Retina (tissue), 1 donor: ENCODE measurements at regions not wholly inside any gene's neighbourhood (a gene's known extent, or its start where the extent isn't known, plus 50 kb on each side); places are given as distances from the start of the nearest gene placed in this dataset.
"Not testable (repeated sequence)": the region's sequence is repeated elsewhere in the genome, so short reads cannot be mapped to it uniquely, and the experiment has no call there.

Experiments used
- DNase-seq: peaks from one replicate; pipeline ENCODE4 v3.0.0-alpha.2; 2016

DNA sequence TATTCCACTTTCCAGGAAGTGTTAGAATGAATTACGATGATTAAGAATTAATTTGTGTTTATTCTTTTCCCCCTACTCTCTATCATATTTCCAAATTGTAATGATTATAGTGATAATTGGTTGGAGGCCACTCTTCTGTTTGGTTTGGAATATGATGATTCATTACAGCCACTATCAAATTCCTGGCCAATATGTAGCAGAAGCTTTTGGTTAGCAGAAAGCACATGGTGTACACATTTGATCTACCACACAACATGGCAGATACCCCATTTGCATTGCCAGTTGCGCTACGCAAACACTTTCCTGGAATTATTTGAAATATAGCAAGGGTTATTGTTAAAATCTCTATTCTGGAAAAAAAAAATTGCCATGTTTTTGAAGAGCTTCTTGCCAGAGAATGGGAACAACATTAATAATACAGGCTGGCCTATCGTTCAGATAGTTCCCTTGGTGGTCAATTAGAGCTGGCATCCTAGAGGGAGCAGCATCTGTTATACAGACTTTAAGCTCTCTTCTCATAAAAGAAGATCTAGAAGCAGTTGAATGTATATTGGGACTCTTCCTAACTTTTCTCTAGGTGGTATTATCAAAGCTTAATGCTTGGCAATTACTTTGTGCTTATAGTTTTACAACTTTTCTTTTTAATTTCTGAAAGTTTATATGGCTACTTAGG, 455.0 kb upstream of the ACTBL2 start:
- DNase-seq, result no peak

DNA sequence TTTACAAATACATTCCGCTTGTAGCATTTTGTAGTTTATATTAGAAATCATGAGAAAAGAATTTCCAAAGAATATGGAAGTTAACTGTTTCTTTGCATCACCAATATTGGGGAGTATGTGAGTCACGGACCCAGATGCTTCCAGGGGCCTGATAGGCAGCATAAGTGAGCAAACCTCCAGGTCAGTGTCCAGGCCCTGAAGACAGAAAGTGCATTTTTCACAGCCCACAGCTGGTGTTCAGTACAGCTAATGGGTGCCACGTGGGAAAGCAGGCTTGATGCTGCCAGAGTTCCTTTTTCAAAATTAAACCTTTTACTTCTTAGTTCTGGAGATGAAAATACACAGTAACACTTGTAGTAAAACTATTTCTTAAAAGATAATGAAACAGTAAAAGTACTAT, 454.4 kb upstream of the ACTBL2 start:
- no peak for DNase-seq

DNA sequence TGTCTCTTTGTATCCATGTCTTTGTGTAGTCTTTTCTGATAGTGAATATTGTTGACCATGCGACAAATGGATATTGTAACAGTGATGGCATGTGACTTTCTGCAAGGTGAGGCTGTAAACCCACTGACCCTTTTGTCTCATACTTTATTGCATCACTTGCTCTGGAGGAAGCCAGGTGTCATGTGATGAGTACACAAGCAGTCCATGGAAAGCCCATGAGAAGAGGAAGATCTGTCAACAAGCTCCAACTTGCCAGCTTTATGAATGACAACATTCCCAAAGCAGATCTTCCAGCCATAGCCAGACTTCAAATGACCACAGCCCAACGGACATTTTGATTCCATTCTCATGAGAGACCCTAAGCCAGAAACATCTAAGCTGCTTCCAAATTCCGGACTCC, 450.1 kb upstream of the ACTBL2 start:
- no peak for DNase-seq

DNA sequence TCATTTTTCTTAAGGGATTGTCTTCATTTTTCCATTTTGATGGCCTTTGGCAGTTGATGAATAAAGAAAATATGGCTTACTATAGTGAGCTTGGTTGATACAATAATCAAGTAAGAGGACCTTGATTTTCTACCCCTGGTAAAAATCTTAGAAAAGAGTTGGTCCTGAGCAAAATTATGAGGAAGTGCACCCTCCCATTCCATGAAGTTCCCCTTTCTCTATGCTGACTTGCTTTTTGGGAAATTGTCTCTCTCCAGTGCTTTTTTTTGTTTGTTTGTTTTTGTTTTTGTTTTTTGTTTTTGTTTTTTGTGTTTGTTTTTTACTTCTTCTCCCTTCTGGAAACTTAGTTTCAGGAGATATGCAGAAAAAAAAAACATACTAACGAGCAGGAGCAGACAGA, 449.2 kb upstream of the ACTBL2 start:
- DNase-seq, result no peak

DNA sequence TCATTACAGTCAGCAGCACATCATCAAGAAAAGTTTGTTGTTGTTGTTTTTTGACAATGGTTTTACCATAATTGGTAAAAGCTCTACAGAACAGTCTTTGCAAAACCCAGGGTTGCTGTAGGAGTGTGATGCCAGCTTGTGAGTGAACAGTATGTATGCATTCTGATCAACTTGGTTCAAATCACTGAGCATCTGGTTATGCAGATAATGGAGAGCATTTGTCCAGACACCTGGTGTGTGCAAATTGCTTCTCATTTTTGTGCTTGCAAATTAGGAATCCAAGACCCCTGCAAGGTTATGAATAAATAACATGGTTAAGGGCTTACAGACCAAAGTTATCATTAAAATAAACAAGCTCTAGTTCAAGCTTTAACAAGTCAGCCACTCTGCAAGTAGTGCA, 448.7 kb upstream of the ACTBL2 start:
- DNase-seq, result no peak

DNA sequence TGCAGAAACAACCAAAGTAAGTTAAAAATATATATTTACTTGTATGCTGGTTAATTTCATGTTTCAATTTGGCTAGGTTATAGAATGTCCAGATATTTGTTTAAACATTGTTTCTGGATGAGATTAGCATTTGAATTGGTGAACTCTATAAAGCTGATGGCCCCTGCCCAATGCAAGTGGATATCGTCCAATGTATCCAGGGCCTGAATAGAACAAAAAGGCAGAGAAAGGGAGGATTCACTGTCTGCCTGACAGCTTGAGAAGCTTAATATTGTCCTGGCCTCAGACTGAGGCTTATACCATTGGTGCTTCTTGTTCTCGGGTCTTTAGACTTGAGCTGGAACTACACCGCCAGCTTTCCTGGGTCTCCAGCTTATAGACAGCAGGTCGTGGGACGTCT, 446.7 kb upstream of the ACTBL2 start:
- no peak for DNase-seq

DNA sequence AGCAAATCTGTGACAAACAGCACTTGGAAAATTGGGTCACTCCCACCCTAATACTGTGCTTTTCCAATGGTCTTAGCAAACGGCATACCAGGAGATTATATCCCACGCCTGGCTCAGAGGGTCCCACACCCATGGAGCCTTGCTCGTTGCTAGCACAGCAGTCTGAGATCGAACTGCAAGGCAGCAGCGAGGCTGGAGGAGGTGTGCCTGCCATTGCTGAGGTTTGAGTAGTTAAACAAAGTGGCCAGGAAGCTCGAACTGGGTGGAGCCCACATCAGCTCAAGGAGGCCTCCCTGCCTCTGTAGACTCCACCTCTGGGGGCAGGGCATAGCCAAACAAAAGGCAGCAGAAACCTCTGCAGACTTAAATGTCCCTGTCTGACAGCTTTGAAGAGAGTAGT, 440.5 kb upstream of the ACTBL2 start:
- DNase-seq, result not testable (repeated sequence)

DNA sequence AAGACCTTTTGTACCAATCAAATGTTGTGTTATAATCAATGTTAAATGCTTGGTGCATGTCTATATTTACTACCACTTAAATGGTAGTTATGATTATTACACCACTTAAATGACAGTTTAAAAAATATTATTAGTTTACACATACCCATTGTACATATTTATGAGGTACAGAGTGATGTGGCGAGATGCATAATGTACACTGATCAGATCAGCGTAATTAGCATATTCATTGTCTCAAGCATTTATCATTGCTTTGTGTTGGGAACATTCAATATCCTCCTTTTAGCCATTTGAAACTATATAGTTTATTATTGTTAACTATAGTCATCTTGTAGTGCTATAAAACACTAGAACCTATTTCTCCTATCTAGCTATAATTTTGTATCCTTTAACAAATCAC, 434.4 kb upstream of the ACTBL2 start:
- no peak for DNase-seq

DNA sequence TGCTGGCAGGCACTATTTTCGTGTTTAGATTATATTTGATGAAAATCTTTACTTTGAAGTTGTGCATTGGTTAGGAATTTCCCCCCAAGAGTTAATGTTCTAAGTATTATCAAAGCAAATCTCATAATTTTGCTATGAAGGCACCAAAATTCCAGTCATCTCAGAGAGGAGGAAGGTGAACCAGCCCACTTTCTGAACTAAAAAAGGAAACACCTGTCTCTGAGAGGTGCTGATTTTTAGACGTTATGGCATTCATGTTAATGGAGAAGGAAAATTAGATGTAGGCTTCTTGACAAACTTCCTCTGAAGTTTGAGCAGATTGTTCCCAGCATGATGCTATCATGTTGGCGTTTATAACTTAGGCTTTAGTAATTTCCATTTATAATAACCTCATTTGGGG, 432.9 kb upstream of the ACTBL2 start:
- DNase-seq, result no peak

DNA sequence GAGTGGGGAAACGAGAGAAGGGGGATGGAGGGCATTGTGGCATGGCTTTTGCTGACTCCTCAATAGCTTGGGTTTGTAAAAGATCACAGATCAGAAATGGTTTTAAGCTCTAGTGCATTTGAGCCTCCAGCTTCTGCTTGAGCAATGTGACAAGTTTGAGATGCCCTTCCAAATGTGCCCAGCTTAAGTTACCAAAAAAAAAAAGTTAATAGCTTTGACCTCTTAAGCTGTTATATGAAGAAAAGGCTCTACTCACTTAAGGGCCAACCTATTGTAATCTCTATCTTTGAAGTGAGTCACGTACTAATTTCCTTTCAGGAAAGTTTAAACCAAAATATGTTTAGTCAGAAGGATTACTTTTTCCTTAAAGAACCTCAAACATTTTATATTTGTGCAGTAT, 428.8 kb upstream of the ACTBL2 start:
- DNase-seq, result no peak

DNA sequence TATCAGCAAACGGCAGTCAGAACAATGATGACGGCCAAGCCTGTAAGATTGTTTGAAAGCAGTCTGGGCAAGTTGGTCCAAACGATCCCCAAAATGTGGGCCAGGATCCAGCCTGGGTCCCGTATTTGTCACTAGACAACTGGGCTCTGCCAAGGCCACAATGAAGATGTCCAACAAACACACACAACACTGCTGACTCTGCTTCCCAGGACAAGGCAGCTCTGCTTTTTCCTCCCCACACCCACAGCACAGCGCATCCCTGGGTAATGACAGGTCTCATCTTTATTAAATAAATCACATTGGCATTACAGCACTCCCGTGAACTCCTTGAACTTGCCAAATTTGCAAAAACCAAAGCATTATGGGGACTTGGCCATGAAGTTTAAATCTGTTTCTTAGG, 424.1 kb upstream of the ACTBL2 start:
- DNase-seq, result no peak

DNA sequence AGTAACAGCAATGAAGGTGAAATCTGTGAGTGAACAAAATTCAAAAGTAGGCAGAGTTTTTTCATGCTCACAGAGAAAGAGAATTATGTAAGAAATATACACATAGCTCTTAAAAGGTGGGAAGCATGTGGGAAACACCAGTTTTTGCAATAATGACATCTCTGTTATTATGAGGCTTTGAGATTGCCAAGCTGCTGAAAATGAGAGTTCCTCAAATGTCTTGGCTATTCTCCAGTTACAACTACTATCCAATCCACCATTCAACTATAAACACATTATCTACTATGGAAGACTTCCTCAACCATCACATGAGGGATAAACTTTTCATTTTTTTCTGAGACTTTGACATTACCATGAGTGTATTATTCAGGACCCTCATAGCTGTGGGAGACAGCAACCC, 420.8 kb upstream of the ACTBL2 start:
- DNase-seq, result no peak

DNA sequence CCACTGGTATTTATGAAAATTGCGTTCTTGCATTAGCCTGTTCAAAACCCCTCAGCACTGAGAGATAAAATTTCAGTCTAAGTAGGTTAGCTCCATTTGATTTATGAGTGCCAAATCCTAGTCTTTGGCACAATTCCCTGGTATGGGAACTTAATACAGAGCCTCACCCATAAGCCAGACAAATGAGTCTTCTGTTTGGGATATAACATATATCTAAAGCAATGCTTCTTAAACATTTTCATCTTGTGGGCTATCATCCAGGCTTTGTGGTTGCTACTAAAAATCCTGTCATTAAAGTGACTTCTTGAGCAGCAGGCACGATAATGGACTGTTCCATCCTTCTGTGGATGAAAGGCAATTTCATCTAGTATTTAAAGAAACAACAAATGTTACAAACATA, 419.5 kb upstream of the ACTBL2 start:
- no peak for DNase-seq

DNA sequence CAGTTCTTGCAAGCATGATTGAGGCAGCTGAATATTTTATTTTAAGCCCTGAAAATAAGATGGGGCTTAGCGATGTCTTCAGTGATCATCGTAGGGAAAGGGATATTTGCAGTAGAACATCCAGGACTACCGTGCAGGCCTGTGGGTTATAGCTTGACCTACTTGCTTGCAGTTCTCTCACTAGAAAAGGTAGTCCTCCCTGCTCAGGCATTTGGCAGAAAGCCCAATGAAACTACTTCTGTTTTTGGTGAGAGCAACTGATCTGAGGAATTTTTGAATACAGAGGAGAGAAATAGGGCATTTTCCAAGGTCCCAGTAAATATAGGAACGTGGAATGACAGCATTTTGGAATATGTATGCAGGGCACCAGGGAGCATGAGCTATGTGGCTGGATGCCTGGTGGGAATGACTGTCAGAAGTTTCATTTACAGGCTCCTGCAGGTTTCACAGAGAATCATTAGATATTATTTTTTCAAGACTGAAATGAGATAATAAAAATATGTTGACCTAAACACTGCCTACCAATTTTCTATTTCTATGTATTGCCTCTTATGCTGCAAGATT, 417.9 kb upstream of the ACTBL2 start:
- DNase-seq, result no peak

DNA sequence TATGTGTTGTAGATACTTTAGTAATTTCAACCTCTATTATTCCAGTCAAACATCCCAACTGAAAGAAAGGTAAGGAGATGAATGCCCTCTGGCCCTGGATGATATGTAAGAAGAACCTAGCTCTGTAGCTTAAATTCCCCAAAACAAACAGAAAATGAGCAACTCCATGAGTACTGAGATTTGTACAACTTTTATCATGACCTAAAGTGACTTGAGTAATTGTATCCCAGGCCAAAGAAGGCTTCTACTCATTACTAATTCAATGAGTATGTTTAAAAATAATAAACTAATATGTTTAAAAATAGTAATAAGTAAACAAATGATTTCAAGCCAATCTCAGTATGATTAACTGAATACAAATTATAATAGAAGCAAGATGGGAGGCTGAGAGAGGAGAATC, 414.0 kb upstream of the ACTBL2 start:
- no peak for DNase-seq

DNA sequence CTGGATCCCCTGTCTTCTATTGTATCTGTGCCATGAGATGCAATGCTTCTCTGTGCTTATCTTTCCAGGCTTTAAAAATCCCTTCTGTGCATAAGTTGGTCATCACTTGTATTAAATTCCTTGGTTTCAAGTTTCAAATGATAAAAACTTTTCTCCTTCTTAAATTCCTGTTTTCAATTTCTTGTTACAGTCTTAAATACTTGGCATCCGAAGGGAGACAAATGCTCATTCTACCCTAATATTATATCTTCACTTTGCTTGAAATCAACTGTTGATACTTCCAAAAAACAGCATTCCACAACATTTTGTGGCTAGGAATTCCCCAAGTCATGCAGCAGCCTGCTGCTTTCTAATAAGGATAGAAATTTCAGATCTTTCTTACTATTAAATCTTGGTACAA, 413.2 kb upstream of the ACTBL2 start:
- no peak for DNase-seq

DNA sequence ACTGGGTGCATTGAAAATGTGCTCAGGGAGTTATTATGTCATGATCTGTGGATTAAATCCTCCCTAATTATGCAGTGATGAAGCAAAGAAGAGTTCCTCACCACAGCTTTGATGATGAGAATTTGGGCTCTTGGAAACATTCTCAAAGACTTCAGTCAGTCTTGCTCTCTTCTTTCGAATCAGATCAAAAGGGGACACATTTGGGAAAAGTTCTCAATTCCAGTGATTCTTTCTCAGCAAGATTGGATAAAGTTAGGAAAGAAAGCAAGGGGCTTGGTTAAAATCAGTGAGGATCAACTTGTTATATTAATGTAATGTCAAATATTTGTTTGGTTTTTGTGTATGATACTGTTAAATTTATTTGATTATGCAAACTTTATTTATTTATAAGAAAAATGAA, 411.3 kb upstream of the ACTBL2 start:
- no peak for DNase-seq

DNA sequence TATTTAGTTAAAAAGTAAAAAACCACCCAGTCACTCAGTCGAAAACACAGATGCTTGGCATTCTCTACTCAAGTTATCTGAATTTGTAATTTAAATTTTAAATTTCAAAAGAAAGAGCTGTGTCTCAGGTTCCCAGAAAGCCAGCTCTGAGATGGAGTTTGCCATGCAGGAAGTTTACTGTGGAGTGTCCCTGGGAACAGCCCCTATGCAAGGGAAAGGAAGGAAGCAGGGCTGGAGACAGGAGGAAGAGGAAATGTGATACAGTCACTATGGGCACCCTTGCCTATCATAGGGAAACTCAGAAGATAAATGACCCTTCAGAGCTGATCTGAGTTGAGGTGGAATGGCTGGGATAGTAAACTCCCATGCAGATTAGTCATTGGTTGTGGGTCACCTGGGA, 408.8 kb upstream of the ACTBL2 start:
- DNase-seq, result no peak

DNA sequence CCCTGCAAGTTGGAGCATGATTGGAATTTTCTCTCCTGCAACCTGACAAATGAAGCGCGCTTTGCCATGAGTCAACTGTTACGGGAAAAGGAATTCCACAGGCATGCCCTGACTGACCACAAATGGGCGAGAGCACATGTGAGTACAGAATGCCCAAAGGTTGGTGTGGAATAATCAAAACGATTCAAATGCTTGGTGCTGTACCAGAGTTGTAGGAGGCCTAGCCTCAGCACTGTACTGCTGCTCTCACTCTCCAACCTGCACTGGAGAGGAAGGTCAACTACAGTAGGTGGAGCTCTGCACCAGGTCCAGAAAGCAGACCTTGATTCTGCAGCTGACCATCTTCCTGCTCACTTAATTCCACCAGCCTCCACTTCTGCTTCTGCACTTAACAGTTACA, 406.9 kb upstream of the ACTBL2 start:
- DNase-seq, result no peak

DNA sequence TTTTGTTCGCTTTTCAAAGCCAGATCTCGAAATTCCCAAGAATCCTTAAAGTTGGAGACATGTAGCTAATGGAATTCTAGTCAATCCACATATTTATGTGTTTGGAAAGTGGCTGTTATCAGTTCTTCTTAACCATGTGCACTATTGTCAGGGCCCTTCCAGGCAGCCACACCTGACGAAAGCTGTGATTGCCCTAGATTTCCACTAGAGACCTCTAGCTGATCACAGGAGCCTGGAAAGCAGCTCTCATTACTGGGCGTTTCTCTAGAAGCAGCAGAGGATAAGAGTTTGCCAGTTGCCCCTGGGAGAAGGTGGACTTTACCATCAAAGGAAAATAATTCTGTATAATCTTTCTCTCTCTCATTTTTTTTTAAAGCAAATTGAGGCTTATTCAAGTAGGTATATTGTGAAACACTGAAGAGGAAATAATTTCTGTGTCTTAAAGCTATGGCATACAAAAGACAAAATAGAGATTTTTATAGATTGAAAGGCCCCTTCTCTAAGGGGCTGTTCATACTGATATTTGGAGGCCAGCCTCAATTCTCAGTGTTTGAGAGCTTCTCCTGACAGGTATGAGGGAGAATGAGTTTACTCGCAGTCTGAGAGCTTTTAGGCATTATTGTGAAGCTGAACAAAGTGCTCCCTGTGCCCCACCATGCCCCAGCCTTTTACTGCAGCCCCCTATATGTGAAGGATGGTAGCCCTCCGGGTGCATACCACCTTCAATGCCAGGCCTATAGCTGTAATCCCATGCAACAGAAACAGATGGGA, 405.4 kb upstream of the ACTBL2 start:
- peak; percentile 61 for DNase-seq

DNA sequence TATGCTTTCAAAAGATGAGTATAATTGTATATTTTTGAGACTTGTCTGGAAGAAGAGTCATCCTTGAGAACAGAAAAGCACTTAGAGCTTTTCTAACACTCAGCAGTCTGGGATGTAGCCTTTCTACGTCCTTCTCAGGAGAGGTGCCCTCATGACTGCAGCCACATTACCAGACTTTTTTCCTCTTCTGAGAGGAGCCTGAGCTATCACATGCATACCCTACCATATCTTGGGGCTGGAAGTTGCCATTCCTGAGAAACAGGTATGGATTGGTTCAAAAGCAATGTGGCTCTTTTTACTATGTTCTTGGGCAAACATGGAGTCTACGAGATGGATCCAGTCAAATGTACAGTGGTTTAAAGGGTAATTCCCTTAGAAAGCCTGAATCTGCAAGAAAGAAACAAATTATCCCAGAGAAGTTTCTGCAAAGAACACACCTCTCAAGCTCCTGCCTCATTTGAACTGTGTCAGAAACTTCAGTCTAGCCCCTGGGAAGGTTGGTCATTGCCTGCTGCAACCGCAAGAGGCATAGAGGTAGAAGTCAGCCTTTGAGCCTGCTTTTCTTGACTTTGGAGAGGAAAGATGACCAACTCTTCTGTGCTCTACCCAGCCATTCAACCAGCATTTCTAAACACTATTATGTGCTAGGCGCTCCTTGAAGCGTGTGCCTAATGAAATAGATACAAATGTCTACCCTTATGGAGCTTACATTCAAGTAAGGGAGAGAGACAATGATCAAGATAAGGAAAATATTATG, 401.9 kb upstream of the ACTBL2 start:
- no peak for DNase-seq

DNA sequence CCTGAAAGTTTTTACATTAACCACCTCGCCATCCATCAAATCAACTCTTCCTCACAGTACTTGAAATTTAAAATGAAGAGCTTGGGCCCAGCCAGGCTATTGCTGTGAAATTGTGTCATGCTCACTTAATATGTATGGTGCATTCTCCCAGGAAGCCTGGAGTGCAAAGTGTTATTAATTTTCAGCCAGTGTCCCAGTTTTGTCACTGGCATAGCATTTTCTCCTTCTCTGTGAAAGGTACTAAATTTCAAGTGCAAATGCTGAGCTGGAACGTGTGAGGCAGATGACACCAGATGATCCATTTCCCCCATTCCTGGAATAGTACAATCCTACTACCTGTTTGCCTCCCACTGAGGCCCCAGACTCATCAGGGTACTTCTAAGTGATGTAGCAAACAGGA, 397.6 kb upstream of the ACTBL2 start:
- no peak for DNase-seq

DNA sequence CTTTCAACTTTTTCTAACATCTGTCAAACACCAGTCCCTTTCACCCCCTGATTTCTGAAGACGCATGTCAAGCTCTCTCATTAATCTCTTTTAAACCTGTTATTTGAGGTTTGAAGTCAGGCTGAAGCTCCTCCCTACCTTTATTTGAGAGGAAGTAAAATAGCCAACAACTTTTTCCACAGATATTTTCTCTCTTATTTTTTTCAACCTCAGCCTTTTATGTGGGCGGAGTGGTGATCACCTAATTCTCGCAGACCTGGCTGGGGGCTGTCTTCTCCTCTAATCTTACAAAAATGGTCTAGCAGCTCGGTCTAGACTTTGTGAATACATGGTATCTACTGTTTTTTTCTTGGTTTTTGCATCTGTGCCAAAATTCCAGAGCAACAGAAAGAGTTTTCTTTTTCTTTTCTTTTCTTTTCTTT, 395.7 kb upstream of the ACTBL2 start:
- DNase-seq, result no peak

DNA sequence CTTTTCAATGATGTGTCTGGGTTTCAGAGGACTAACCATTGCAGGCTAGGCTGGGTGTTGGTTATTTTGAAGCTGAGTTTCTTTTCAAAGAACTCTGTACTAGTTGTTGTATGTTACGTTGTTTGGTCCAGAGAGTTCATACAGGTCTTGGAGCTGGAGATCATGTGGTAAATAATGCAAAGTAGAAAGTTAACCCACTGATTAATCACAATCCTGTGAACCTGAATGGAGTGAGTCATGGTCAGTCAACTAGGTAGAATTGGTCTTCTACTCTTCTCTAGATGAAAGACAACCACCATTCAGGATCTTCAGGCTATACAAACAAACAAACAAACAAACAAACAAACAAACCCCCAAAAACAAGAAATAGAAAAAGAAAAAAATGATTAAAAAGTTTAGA, 388.9 kb upstream of the ACTBL2 start:
- DNase-seq, result no peak
